ENCODE measurements at regions not wholly inside any gene's neighbourhood (a gene's known extent, or its start where the extent isn't known, plus 50 kb on each side); places are given as distances from the start of the nearest gene placed in this dataset.
A peak's percentile ranks its signal among the peaks of the same experiment; 100 is the strongest.
"Not testable (repeated sequence)": the region's sequence is repeated elsewhere in the genome, so short reads cannot be mapped to it uniquely, and the experiment has no call there.

DNA sequence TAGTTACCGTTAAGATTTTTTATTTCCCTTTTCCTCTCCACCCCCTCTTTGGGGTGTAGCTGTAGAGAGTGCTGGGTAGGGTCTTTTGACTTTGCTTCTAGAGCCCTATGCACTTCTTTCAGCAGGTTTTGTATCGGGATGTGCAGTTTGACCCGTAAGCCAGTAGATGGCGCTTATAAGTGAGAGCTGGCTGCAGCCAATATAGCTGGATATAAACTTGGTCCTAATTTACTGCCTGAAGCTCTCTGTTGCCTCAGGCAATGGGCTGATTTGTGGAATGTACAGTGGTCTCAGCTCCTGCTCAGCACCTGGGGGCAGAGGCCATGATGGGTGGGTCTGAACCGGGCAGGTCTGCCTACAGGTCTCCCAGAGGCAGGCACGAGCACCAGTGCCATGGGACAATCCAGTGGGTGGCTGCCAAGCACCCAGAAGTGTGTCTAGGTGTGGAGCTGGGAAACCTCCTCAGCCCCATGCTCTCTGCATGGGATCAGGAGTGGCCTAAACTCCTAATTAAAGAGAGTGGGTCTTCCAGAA, 146.5 kb downstream of the SPANXN1 start:
- H3K4me1 ChIP-seq, result no peaks in the 10 kb centered on the region
- no peak for DNase-seq
- no peak for TF ChIP-seq CTCF (IDR thresholded peaks at IDR 0.05)
- H3K9me3 ChIP-seq, result peaks cover 0 to 13% (median 0%) of the 10 kb centered on the region in 3 donors
- no peak overlapping the region for H3K27ac ChIP-seq
- peaks cover 0 to 3% (median 0%) of the 10 kb centered on the region in 4 donors for H3K27me3 ChIP-seq
- intact Hi-C loops (cut with DNase I), result no loop called here
- no peak overlapping the region for H3K4me3 ChIP-seq
- 16% methylated on average over 4 of the region's 6 CpGs; no CpG with 5 or more reads in 1 of the 2 donors for WGBS, 2 donors
- no peaks in the 10 kb centered on the region for H3K36me3 ChIP-seq

DNA sequence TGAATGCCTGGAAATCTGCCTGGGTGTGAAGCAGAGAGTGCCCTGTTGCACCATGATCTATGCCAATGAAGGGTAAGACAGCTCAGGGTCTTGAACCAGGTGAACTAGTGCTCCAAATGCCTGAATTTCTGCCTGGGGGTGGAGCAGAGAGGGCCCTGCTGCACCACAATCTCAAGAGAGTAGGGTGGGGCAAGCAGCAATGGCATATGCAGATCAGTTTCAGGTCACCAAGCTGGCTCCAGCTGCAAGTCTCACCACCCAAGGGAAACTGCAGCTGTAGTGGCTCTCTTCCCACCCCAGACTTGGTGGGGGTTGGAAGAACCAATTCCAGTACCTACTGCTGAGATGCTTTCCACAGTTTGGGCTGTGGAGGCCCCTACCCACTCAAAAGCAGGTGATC, 147.0 kb downstream of the SPANXN1 start:
- Histone ChIP-seq H3K27ac (no peak overlapping the region), H3K4me1 (no peaks in the 10 kb centered on the region), H3K9me3 (peaks cover 0 to 13% (median 0%) of the 10 kb centered on the region in 3 donors), H3K4me3 (no peak overlapping the region), H3K27me3 (peaks cover 0 to 3% (median 0%) of the 10 kb centered on the region in 4 donors), H3K36me3 (no peaks in the 10 kb centered on the region)
- TF ChIP-seq POLR2A (IDR thresholded peaks at IDR 0.05) (no peak), CTCF (IDR thresholded peaks at IDR 0.05) (no peak)
- intact Hi-C loops (cut with DNase I), result no loop called here
- DNase-seq, result no peak

- Histone ChIP-seq H3K9me3 (peaks cover 0 to 13% (median 0%) of the 10 kb centered on the region in 3 donors), H3K4me3 (no peak overlapping the region), H3K4me1 (no peaks in the 10 kb centered on the region), H3K27me3 (peaks cover 0 to 3% (median 0%) of the 10 kb centered on the region in 4 donors), H3K27ac (no peak overlapping the region), H3K36me3 (no peaks in the 10 kb centered on the region)
- intact Hi-C loops (cut with DNase I), result no loop called here
- WGBS, 2 donors, result 76 to 94% methylated on average over 2 of the region's 2 CpGs
- DNase-seq, result no peak
- TF ChIP-seq CTCF (IDR thresholded peaks at IDR 0.05) (no peak), POLR2A (IDR thresholded peaks at IDR 0.05) (no peak)
Observed at GRCh38 chrX:145396612-145397011, 149.3 kb downstream of the SPANXN1 start.

DNA sequence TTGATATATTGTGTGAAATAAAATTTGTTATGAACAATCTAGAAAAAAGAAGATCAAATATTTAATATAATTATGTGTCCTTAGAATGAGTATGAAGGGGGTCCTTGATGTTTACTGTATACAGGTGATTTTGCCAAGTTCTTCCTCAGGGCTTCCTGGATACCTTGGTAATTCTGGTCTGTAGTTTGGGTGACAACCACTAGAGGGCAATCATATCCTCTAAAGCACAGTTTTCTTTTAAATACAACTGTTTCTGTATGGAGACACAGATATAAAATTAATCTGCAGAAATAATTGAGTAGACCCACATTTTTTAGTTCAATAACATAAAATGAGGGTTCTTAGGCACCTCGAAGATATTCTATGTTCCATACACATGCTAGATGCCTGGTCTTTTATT, 157.7 kb downstream of the SPANXN1 start:
- WGBS, 2 donors, result 0% methylated on average over 1 of the region's 1 CpG
- H3K9me3 ChIP-seq, result no peaks in the 10 kb centered on the region
- no peak overlapping the region for H3K4me3 ChIP-seq
- no peaks in the 10 kb centered on the region for H3K27me3 ChIP-seq
- peak in 3 of 6 experiments; percentile 18 to 47 (median 20) for TF ChIP-seq CTCF (IDR thresholded peaks at IDR 0.05)
- TF ChIP-seq POLR2A (IDR thresholded peaks at IDR 0.05), result no peak
- intact Hi-C loops (cut with DNase I), result no loop called here
- no peaks in the 10 kb centered on the region for H3K4me1 ChIP-seq
- no peaks in the 10 kb centered on the region for H3K36me3 ChIP-seq
- no peak overlapping the region for H3K27ac ChIP-seq
- DNase-seq, result no peak

- WGBS, 2 donors, result 59 to 65% methylated on average over 2 of the region's 2 CpGs
- intact Hi-C loops (cut with DNase I), result no loop called here
- no peak overlapping the region for H3K4me3 ChIP-seq
- DNase-seq, result no peak
- H3K27ac ChIP-seq, result no peak overlapping the region
- H3K4me1 ChIP-seq, result no peaks in the 10 kb centered on the region
- TF ChIP-seq CTCF (IDR thresholded peaks at IDR 0.05) (no peak), POLR2A (IDR thresholded peaks at IDR 0.05) (no peak)
- H3K9me3 ChIP-seq, result no peaks in the 10 kb centered on the region
- no peaks in the 10 kb centered on the region for H3K27me3 ChIP-seq
- no peaks in the 10 kb centered on the region for H3K36me3 ChIP-seq
Observed at GRCh38 chrX:145410622-145411021, 163.3 kb downstream of the SPANXN1 start.

- H3K4me3 ChIP-seq; H3K4me1 ChIP-seq; H3K36me3 ChIP-seq; H3K27me3 ChIP-seq; H3K9me3 ChIP-seq; intact Hi-C loops (cut with DNase I); DNase-seq; H3K27ac ChIP-seq: not testable (repeated sequence)
- no CpG with 5 or more reads among the region's 32 CpGs for WGBS, 2 donors
Observed at GRCh38 chrX:145436211-145436610, 188.9 kb downstream of the SPANXN1 start.

Measured in esophagus squamous epithelium (tissue), 5 donors.